HEK293T (cell line): ENCODE measurements at regions not wholly inside any gene's neighbourhood (a gene's known extent, or its start where the extent isn't known, plus 50 kb on each side); places are given as distances from the start of the nearest gene placed in this dataset.

ENCODE experiments used
- ARNT ChIP-seq: fragments of 450-650 bp; IDR thresholded peaks from 2 replicates; pipeline ENCODE4 v1.6.1; 2017; ENCODE audit warnings: mild to moderate bottlenecking
- ELF4 ChIP-seq: fragments of 450-650 bp; IDR thresholded peaks from 2 replicates; pipeline ENCODE4 v1.6.1; 2017; ENCODE audit warnings: antibody characterized with exemption
- TARDBP ChIP-seq: fragments of 450-650 bp; IDR thresholded peaks from 2 replicates; pipeline ENCODE4 v1.6.1; 2016

- TF ChIP-seq ARNT = no peak
- no peak for TF ChIP-seq ELF4
- TF ChIP-seq TARDBP = no peak
Measured at GRCh38 chr1:104878203-104878909, 1128.7 kb downstream of the AMY1C start.
